K562 (cell line): ENCODE measurements at regions not wholly inside any gene's neighbourhood (a gene's known extent, or its start where the extent isn't known, plus 50 kb on each side); places are given as distances from the start of the nearest gene placed in this dataset.

Experiments
- ATF1 ChIP-seq, 2 experiments: fragments of 450-650 bp in 1 of 2; IDR thresholded peaks; 2 replicates each; pipeline ENCODE4 v1.6.1; 2016; ENCODE audit warnings: missing compliant biosample characterization in 1 of 2, missing genetic modification characterization in 1 of 2
- BRF1 ChIP-seq: IDR thresholded peaks from 3 replicates; pipeline ENCODE4 v1.6.1; 2011; ENCODE audit warnings: borderline replicate concordance, mild to moderate bottlenecking; ENCODE audit not compliant: insufficient read length; ENCODE audit errors: extremely low read depth
- CTCF ChIP-seq, 3 experiments: IDR thresholded peaks in 2 of 3; conservative IDR thresholded peaks in 1 of 3; 2 replicates each; pipeline ENCODE4 v1.5.1; 2011 to 2012; ENCODE audit warnings: low read length in 3 of 3, mild to moderate bottlenecking in 3 of 3, control low read depth in 2 of 3, improper control_type of control experiment in 1 of 3, inconsistent platforms in 1 of 3, low read depth in 1 of 3, mixed read lengths in 1 of 3, moderate library complexity in 1 of 3; ENCODE audit not compliant: insufficient read depth in 2 of 3
- EZH2 ChIP-seq: IDR thresholded peaks from 2 replicates; pipeline ENCODE4 v1.6.1; 2012; ENCODE audit warnings: low read depth, mild to moderate bottlenecking, inconsistent platforms, low read length, borderline replicate concordance
- FOXM1 ChIP-seq, 2 experiments: fragments of 450-650 bp in 1 of 2; sonication (generic) in 1 of 2; formaldehyde crosslinking in 1 of 2; IDR thresholded peaks; 2 replicates each; pipeline versions ENCODE4 v1.6.1 to v1.9.0; 2017 to 2022; ENCODE audit warnings: low read depth in 2 of 2, mild to moderate bottlenecking in 2 of 2, missing genetic modification reagents in 1 of 2, moderate library complexity in 1 of 2
- IRF9 ChIP-seq: fragments of 450-650 bp; IDR thresholded peaks from 2 replicates; pipeline ENCODE4 v1.6.1; 2016; ENCODE audit warnings: missing biosample characterization, missing genetic modification characterization
- JUN ChIP-seq, 2 experiments: sonication (generic) in 1 of 2; formaldehyde crosslinking in 1 of 2; IDR thresholded peaks; 2 replicates each; pipeline versions ENCODE4 v1.6.1 to v1.8.0; 2012 to 2022; ENCODE audit warnings: borderline replicate concordance in 2 of 2, mild to moderate bottlenecking in 2 of 2, improper control_type of control experiment in 1 of 2, low read depth in 1 of 2, low read length in 1 of 2, missing genetic modification reagents in 1 of 2
- JUND ChIP-seq, 2 experiments: IDR thresholded peaks; 2 replicates in 1 of 2; 3 replicates in 1 of 2; pipeline ENCODE4 v1.6.1; 2011; ENCODE audit warnings: borderline replicate concordance in 2 of 2, low read depth in 2 of 2, low read length in 2 of 2, improper control_type of control experiment in 1 of 2, missing biosample characterization in 1 of 2, missing genetic modification characterization in 1 of 2, missing genetic modification reagents in 1 of 2
- MEF2A ChIP-seq: IDR thresholded peaks from 2 replicates; pipeline ENCODE4 v1.6.1; 2011; ENCODE audit warnings: low read depth, mild to moderate bottlenecking, low read length, moderate library complexity; ENCODE audit not compliant: control insufficient read depth
- MEF2D ChIP-seq: conservative IDR thresholded peaks from 2 replicates; pipeline ENCODE4 v1.6.1; 2016; ENCODE audit warnings: low read depth, missing genetic modification characterization, missing compliant biosample characterization
- PHF20 ChIP-seq: fragments of 450-650 bp; IDR thresholded peaks from 2 replicates; pipeline ENCODE4 v1.6.1; 2018; ENCODE audit not compliant: partially characterized antibody
- PKNOX1 ChIP-seq: fragments of 450-650 bp; IDR thresholded peaks from 2 replicates; pipeline ENCODE4 v1.6.1; 2016
- SMAD3 ChIP-seq: fragments of 450-650 bp; formaldehyde crosslinking; conservative IDR thresholded peaks from 2 replicates; pipeline ENCODE4 v1.4.0; 2020; ENCODE audit warnings: mild to moderate bottlenecking
- ZNF589 ChIP-seq: fragments of 200-800 bp; sonication (Bioruptor generic); IDR thresholded peaks from 2 replicates; pipeline ENCODE4 v1.6.1; 2016; ENCODE audit warnings: low read depth, missing genetic modification characterization, missing compliant biosample characterization

GRCh38 chr13:73810647-73811046 lies 323.6 kb downstream of the KLF12 start:
- TF ChIP-seq EZH2 (no peak), JUND (IDR thresholded peaks at IDR 0.05; ENCODE audit: borderline replicate concordance, low read depth, low read length) (no peak), JUND (tag; IDR thresholded peaks at IDR 0.05; ENCODE audit: borderline replicate concordance, low read depth, low read length) (no peak), BRF1 (no peak), MEF2A (no peak), PHF20 (no peak), SMAD3 (no peak), IRF9 (tag) (no peak), MEF2D (tag) (no peak), CTCF (IDR thresholded peaks at IDR 0.05 in 2 of 3, conservative IDR thresholded peaks at IDR 0.05 in 1 of 3; ENCODE audit: insufficient read depth in 2 of 3, low read depth in 1 of 3, low read length in 3 of 3) (no peak), PKNOX1 (no peak), ZNF589 (CRISPR knock-in tag) (no peak), ATF1 (CRISPR knock-in tag; IDR thresholded peaks at IDR 0.05) (no peak), ATF1 (tag; IDR thresholded peaks at IDR 0.05) (no peak), FOXM1 (IDR thresholded peaks at IDR 0.05; ENCODE audit: low read depth) (no peak), FOXM1 (CRISPR knock-in tag; IDR thresholded peaks at IDR 0.05; ENCODE audit: low read depth) (no peak), JUN (IDR thresholded peaks at IDR 0.05; ENCODE audit: borderline replicate concordance, low read depth, low read length) (no peak), JUN (CRISPR knock-in tag; IDR thresholded peaks at IDR 0.05; ENCODE audit: borderline replicate concordance) (no peak)
